ENCODE measurements at regions not wholly inside any gene's neighbourhood (a gene's known extent, or its start where the extent isn't known, plus 50 kb on each side); places are given as distances from the start of the nearest gene placed in this dataset.

DNA sequence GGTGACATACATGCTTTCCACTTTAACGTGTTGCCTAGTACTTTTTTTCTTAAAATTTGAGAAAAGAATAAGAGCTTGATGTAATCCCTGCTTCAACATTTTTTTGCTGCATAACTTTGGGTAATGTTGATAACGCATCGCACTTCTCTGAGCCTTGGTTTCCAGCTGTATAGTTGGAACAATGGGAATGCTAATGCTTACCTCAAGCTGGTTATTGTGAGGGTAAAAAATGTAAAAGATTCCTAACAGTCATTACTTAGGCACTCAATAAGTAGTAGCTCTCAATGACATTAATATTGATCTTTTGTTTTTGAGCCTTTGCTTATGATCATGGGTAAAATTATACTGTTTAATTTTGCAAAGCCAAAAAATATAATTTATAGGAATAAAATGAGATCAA is 683.3 kb upstream of the CXADR start:
- H3K27ac ChIP-seq: no peak overlapping the region
- no peaks in the 10 kb centered on the region for H3K36me3 ChIP-seq (replicated peaks)
- no peaks in the 10 kb centered on the region for H3K27me3 ChIP-seq (replicated peaks)
- TF ChIP-seq, protein P1, sequence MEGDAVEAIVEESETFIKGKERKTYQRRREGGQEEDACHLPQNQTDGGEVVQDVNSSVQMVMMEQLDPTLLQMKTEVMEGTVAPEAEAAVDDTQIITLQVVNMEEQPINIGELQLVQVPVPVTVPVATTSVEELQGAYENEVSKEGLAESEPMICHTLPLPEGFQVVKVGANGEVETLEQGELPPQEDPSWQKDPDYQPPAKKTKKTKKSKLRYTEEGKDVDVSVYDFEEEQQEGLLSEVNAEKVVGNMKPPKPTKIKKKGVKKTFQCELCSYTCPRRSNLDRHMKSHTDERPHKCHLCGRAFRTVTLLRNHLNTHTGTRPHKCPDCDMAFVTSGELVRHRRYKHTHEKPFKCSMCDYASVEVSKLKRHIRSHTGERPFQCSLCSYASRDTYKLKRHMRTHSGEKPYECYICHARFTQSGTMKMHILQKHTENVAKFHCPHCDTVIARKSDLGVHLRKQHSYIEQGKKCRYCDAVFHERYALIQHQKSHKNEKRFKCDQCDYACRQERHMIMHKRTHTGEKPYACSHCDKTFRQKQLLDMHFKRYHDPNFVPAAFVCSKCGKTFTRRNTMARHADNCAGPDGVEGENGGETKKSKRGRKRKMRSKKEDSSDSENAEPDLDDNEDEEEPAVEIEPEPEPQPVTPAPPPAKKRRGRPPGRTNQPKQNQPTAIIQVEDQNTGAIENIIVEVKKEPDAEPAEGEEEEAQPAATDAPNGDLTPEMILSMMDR (IDR thresholded peaks at IDR 0.05; ENCODE audit: low read depth, low read length, missing control alignments): no peak
- in situ Hi-C loops (cut with HindIII; ENCODE audit: low pct_ligation_motif_present, low sequenced_read_pairs): no loop called here
- no peak for DNase-seq
- H3K4me3 ChIP-seq (ENCODE audit: low read depth, low read length): no peak overlapping the region

DNA sequence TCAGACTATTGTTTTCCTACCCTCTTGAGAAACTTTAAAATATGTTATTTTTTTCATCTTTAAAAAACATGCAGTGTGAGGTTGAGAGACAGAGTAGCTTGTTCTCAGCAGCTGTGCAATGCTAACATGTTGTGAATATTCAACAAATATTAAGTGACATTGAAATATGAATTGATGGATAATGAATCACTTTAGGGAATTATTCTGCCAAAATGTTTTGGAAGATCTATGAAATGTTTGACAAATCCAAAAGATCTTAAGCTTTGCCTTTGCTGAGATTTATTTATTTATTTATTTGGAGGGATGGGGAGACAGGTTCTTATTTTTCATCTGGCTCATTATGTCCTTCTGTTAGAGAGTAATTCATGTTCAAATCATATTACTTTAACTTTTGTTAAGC is 680.1 kb upstream of the CXADR start:
- DNase-seq: no peak
- H3K27me3 ChIP-seq (replicated peaks): no peaks in the 10 kb centered on the region
- in situ Hi-C loops (cut with HindIII; ENCODE audit: low pct_ligation_motif_present, low sequenced_read_pairs): no loop called here
- H3K27ac ChIP-seq: no peak overlapping the region
- H3K4me3 ChIP-seq (ENCODE audit: low read depth, low read length): no peak overlapping the region
- no peaks in the 10 kb centered on the region for H3K36me3 ChIP-seq (replicated peaks)
- TF ChIP-seq, protein P1 (IDR thresholded peaks at IDR 0.05; ENCODE audit: low read depth, low read length, missing control alignments): no peak

DNA sequence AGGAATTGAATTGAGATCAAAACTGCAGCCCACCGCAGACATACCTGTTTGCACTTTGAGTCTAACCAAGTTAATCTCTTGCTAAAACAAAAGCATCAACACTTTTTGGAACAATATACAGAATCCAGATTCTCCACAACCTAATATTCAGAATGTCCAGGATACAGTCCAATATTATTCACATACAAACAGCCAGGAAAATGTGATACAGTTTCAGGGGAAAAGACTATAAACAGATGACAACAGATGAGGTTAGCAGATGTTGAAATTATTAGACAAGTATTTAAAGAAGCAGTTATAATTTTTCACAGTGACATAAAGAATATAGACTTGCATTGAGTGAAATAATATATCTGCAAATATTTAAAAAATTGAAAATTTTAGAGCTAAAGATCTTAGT is 678.1 kb upstream of the CXADR start:
- TF ChIP-seq, protein P1 (IDR thresholded peaks at IDR 0.05; ENCODE audit: low read depth, low read length, missing control alignments): no peak
- no peaks in the 10 kb centered on the region for H3K27me3 ChIP-seq (replicated peaks)
- in situ Hi-C loops (cut with HindIII; ENCODE audit: low pct_ligation_motif_present, low sequenced_read_pairs): no loop called here
- H3K4me3 ChIP-seq (ENCODE audit: low read depth, low read length): no peak overlapping the region
- H3K27ac ChIP-seq: no peak overlapping the region
- no peak for DNase-seq
- H3K36me3 ChIP-seq (replicated peaks): no peaks in the 10 kb centered on the region

DNA sequence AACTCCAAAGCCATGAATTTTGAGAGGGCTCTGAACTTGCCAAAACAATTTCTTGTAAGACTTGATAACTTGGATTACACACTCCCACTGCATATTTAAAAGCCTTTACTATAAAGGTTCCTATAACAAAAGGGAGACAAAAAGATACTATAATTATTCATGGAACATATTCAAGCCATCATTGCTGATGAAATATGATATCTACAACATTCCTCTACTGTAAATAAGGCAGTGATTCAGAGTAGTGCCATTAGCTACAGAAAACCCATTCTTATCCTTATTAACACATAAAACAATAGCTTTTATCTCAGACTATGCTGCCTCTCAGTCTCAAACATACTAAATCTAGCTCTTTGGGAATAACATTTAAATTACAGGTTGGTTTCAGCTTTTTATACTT is 675.5 kb upstream of the CXADR start:
- Histone ChIP-seq H3K27me3 (replicated peaks) (no peaks in the 10 kb centered on the region), H3K36me3 (replicated peaks) (no peaks in the 10 kb centered on the region), H3K4me3 (ENCODE audit: low read depth, low read length) (no peak overlapping the region), H3K27ac (no peak overlapping the region)
- in situ Hi-C loops (cut with HindIII; ENCODE audit: low pct_ligation_motif_present, low sequenced_read_pairs): no loop called here
- DNase-seq: no peak
- TF ChIP-seq, protein P1 (IDR thresholded peaks at IDR 0.05; ENCODE audit: low read depth, low read length, missing control alignments): no peak

GRCh38 chr21:16837721-16838120 is 675.1 kb upstream of the CXADR start:
- H3K4me3 ChIP-seq (ENCODE audit: low read depth, low read length): no peak overlapping the region
- H3K27ac ChIP-seq: no peak overlapping the region
- no peak for DNase-seq
- no peaks in the 10 kb centered on the region for H3K36me3 ChIP-seq (replicated peaks)
- in situ Hi-C loops (cut with HindIII; ENCODE audit: low pct_ligation_motif_present, low sequenced_read_pairs): no loop called here
- H3K27me3 ChIP-seq (replicated peaks): no peaks in the 10 kb centered on the region
- TF ChIP-seq, protein P1 (IDR thresholded peaks at IDR 0.05; ENCODE audit: low read depth, low read length, missing control alignments): no peak

- Histone ChIP-seq H3K27ac (no peak overlapping the region), H3K36me3 (replicated peaks) (no peaks in the 10 kb centered on the region), H3K4me3 (ENCODE audit: low read depth, low read length) (no peak overlapping the region), H3K27me3 (replicated peaks) (no peaks in the 10 kb centered on the region)
- in situ Hi-C loops (cut with HindIII; ENCODE audit: low pct_ligation_motif_present, low sequenced_read_pairs): no loop called here
- TF ChIP-seq, protein P1 (IDR thresholded peaks at IDR 0.05; ENCODE audit: low read depth, low read length, missing control alignments): no peak
- DNase-seq: no peak
Observed at GRCh38 chr21:16838331-16838730, 674.5 kb upstream of the CXADR start.
